Progenitor cell of endocrine pancreas (in vitro differentiated cells): ENCODE measurements at regions not wholly inside any gene's neighbourhood (a gene's known extent, or its start where the extent isn't known, plus 50 kb on each side); places are given as distances from the start of the nearest gene placed in this dataset.

Experiments used
- DNase-seq: peaks from one replicate; pipeline ENCODE4 v3.0.0; 2021; ENCODE audit warnings: low spot score; ENCODE audit not compliant: unreplicated experiment
- H3K27ac Mint-ChIP-seq: 2 replicates; pipeline ENCODE4 v1.8.0; 2021; ENCODE audit warnings: mild to moderate bottlenecking, moderate library complexity, mixed read lengths
- H3K27me3 Mint-ChIP-seq: 2 replicates; pipeline ENCODE4 v1.8.0; 2021; ENCODE audit warnings: mixed read lengths
- H3K36me3 Mint-ChIP-seq: 2 replicates; pipeline ENCODE4 v1.8.0; 2022; ENCODE audit warnings: mixed read lengths; ENCODE audit not compliant: insufficient read depth
- H3K4me1 Mint-ChIP-seq: 2 replicates; pipeline ENCODE4 v1.8.0; 2021; ENCODE audit warnings: low read depth, mixed read lengths
- H3K4me3 Mint-ChIP-seq: 2 replicates; pipeline ENCODE4 v1.8.0; 2021; ENCODE audit warnings: low read depth, mild to moderate bottlenecking, moderate library complexity, mixed read lengths
- H3K9me3 Mint-ChIP-seq: 2 replicates; pipeline ENCODE4 v1.8.0; 2021; ENCODE audit warnings: low read depth, mixed read lengths
- CTCF ChIP-seq: fragments of 200-600 bp; sonication (generic); IDR thresholded peaks from one replicate; pipeline ENCODE4 v1.5.0; 2021; ENCODE audit warnings: antibody characterized with exemption, mild to moderate bottlenecking; ENCODE audit not compliant: unreplicated experiment

DNA sequence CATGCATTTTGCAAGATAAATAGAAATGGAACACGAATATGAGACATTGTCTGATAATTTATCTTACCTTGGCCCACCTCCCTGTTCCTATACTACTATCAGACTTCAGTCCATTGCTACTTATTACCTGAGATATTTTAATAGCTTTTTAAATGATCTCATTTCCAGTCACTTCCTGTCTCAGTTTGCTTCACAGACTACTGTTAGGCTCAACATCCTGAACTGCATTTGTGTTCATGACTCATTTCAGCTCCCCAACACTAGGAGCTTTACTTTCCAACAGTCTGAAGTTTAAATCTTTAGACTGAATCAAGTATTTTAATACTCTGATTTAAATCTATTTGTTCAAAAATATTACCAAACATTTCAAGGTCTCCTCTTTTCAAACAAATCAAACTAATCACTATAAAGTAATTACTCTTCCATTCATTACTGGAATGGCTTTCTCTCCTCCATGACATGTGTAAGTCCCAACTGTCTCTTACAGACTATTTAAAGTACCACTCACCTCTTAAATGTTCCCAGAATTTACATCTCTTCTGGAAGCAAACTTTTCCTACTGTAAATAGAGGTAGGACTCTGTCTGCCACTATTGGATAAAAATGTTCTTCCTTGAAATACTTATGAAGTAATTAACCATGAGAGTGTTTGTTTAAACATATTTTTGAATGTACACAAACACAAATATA lies 1277.6 kb downstream of the ZPLD1 start:
- H3K9me3 Mint-ChIP-seq = peaks cover 2% of the 10 kb centered on the region
- H3K4me1 Mint-ChIP-seq = no peaks in the 10 kb centered on the region
- DNase-seq = no peak
- no peak overlapping the region for H3K4me3 Mint-ChIP-seq
- no peaks in the 10 kb centered on the region for H3K27me3 Mint-ChIP-seq
- H3K27ac Mint-ChIP-seq = no peak overlapping the region
- TF ChIP-seq CTCF = no peak
- no peaks in the 10 kb centered on the region for H3K36me3 Mint-ChIP-seq

DNA sequence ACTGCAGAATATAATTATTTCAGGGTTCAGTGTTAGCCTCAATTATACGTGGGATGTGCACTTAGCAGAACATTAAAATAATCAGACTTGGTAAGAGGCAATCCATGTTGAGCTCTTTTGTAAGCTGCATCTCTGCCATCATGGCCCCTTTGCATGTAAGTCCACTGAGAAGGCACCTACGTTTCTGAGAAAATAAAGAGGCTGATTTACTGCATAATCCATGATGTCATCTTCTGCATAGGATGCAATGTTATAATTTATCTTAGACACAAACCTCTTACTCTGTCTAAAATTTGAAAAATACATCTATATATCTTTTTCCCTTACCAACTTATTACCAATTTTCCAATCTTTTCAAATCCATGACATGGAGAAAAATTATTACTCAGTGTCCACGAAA lies 1294.7 kb downstream of the ZPLD1 start:
- no peak for TF ChIP-seq CTCF
- Mint-ChIP-seq H3K27ac (no peak overlapping the region), H3K36me3 (no peaks in the 10 kb centered on the region), H3K4me1 (no peaks in the 10 kb centered on the region), H3K27me3 (no peaks in the 10 kb centered on the region), H3K4me3 (no peak overlapping the region), H3K9me3 (peaks cover 6% of the 10 kb centered on the region)
- DNase-seq = no peak

DNA sequence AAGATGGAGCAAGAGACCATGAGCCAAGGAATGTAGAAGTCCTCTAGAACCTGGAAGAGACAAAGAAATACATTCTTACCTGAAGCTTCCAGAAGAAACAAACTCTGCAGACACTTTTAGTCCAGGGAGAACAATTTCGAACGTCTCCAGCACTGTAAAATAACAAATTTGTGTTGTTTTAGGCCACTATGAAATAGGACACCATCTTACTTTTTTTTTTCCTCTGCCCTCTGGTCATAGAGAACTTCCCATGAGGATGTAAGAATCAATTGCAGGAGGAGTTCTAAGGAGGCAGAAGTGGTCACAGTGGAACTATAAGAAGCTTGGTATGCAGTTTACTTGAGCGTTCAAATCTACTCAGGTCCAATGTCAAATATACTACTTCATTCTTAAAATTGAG lies 1295.9 kb downstream of the ZPLD1 start:
- Mint-ChIP-seq H3K27me3 (no peaks in the 10 kb centered on the region), H3K4me1 (no peaks in the 10 kb centered on the region), H3K9me3 (peaks cover 6% of the 10 kb centered on the region), H3K36me3 (no peaks in the 10 kb centered on the region), H3K27ac (no peak overlapping the region), H3K4me3 (no peak overlapping the region)
- TF ChIP-seq CTCF = no peak
- no peak for DNase-seq

- no peaks in the 10 kb centered on the region for H3K4me1 Mint-ChIP-seq
- no peak for DNase-seq
- no peaks in the 10 kb centered on the region for H3K27me3 Mint-ChIP-seq
- no peak overlapping the region for H3K4me3 Mint-ChIP-seq
- no peak overlapping the region for H3K27ac Mint-ChIP-seq
- no peak for TF ChIP-seq CTCF
- H3K9me3 Mint-ChIP-seq = no peaks in the 10 kb centered on the region
- H3K36me3 Mint-ChIP-seq = no peaks in the 10 kb centered on the region
These were observed 1318.2 kb downstream of the ZPLD1 start for GRCh38 chr3:103752986-103753385.

- no peaks in the 10 kb centered on the region for H3K4me1 Mint-ChIP-seq
- no peaks in the 10 kb centered on the region for H3K36me3 Mint-ChIP-seq
- H3K9me3 Mint-ChIP-seq = peaks cover 6% of the 10 kb centered on the region
- no peak for TF ChIP-seq CTCF
- H3K4me3 Mint-ChIP-seq = no peak overlapping the region
- no peaks in the 10 kb centered on the region for H3K27me3 Mint-ChIP-seq
- DNase-seq = no peak
- no peak overlapping the region for H3K27ac Mint-ChIP-seq
These were observed 1332.8 kb downstream of the ZPLD1 start for GRCh38 chr3:103767635-103768034.
